Erythroblast (primary cell): ENCODE measurements at regions not wholly inside any gene's neighbourhood (a gene's known extent, or its start where the extent isn't known, plus 50 kb on each side); places are given as distances from the start of the nearest gene placed in this dataset.

ENCODE experiments used
- GATA1 ChIP-seq: IDR thresholded peaks from 2 replicates; pipeline ENCODE4 v1.6.1; 2011; ENCODE audit warnings: low read depth, mild to moderate bottlenecking, control low read depth, low read length, moderate library complexity
- POLR2A ChIP-seq: IDR thresholded peaks from 2 replicates; pipeline ENCODE4 v1.6.1; 2011; ENCODE audit warnings: mild to moderate bottlenecking, low read length

GRCh38 chr7:109259151-109259550, 689.5 kb downstream of the DNAJB9 start:
- no peak for TF ChIP-seq POLR2A
- no peak for TF ChIP-seq GATA1
